Smooth muscle cell (in vitro differentiated cells): ENCODE measurements at regions not wholly inside any gene's neighbourhood (a gene's known extent, or its start where the extent isn't known, plus 50 kb on each side); places are given as distances from the start of the nearest gene placed in this dataset.
"Not testable (repeated sequence)": the region's sequence is repeated elsewhere in the genome, so short reads cannot be mapped to it uniquely, and the experiment has no call there.

ENCODE experiments used
- DNase-seq: peaks from one replicate; lab custom pipeline; 2025; ENCODE audit not compliant: unreplicated experiment; lab: John Stamatoyannopoulos, UW
- H2AFZ ChIP-seq: fragments of 200-600 bp; sonication (generic); 2 replicates; pipeline ENCODE4 v1.6.0; 2016; ENCODE audit warnings: antibody characterized with exemption, low read depth, mild to moderate bottlenecking
- H3F3A ChIP-seq: fragments of 200-600 bp; sonication (generic); 2 replicates; pipeline ENCODE4 v1.6.0; 2017; ENCODE audit warnings: antibody characterized with exemption, low read depth
- H3K27ac ChIP-seq: fragments of 200-600 bp; sonication (generic); 2 replicates; pipeline ENCODE4 v1.5.1; 2016; ENCODE audit warnings: low read depth, mild to moderate bottlenecking
- H3K27me3 ChIP-seq: fragments of 200-600 bp; sonication (generic); 2 replicates; pipeline ENCODE4 v1.6.1; 2016; ENCODE audit warnings: low read depth, mild to moderate bottlenecking
- H3K36me3 ChIP-seq: fragments of 200-600 bp; sonication (generic); 2 replicates; pipeline ENCODE4 v1.5.1; 2016; ENCODE audit warnings: low read depth
- H3K4me1 ChIP-seq: fragments of 200-600 bp; sonication (generic); 2 replicates; pipeline ENCODE4 v1.5.1; 2016; ENCODE audit warnings: low read depth
- H3K4me2 ChIP-seq: fragments of 200-600 bp; sonication (generic); 2 replicates; pipeline ENCODE4 v1.6.0; 2016; ENCODE audit warnings: mild to moderate bottlenecking
- H3K4me3 ChIP-seq: fragments of 200-600 bp; sonication (generic); 2 replicates; pipeline ENCODE4 v1.5.1; 2016; ENCODE audit warnings: mild to moderate bottlenecking
- H3K79me2 ChIP-seq: fragments of 200-600 bp; sonication (generic); 2 replicates; pipeline ENCODE4 v1.6.0; 2016; ENCODE audit warnings: low read depth, mild to moderate bottlenecking
- H3K9ac ChIP-seq: fragments of 200-600 bp; sonication (generic); 2 replicates; pipeline ENCODE4 v1.6.0; 2016; ENCODE audit warnings: low read depth
- H3K9me3 ChIP-seq: fragments of 200-600 bp; sonication (generic); replicated peaks from 2 replicates; pipeline ENCODE4 v1.5.1; 2016; ENCODE audit warnings: low read depth
- H4K20me1 ChIP-seq: fragments of 200-600 bp; sonication (generic); 2 replicates; pipeline ENCODE4 v1.6.0; 2016; ENCODE audit warnings: low read depth
- CTCF ChIP-seq: fragments of 200-600 bp; sonication (generic); IDR thresholded peaks from 2 replicates; pipeline ENCODE4 v1.5.1; 2017; ENCODE audit warnings: borderline replicate concordance, mild to moderate bottlenecking, antibody characterized with exemption; ENCODE audit not compliant: insufficient read depth, poor library complexity, severe bottlenecking
- WGBS: methylation state at CpG from one replicate; pipeline ENCODE4 v1.1.7; 2016; ENCODE audit warnings: low lambda C conversion rate; 5-methylcytosine and 5-hydroxymethylcytosine counted together

GRCh38 chr5:56298336-56299090, 65.4 kb upstream of the ANKRD55 start:
- Histone ChIP-seq H3K4me2 (no peak overlapping the region), H3K27ac (no peak overlapping the region), H4K20me1 (no peaks in the 10 kb centered on the region), H3K4me3 (no peak overlapping the region), H3K4me1 (no peaks in the 10 kb centered on the region), H3F3A (no peaks in the 10 kb centered on the region), H3K9me3 (no peaks in the 10 kb centered on the region), H3K36me3 (no peaks in the 10 kb centered on the region), H3K9ac (no peak overlapping the region), H3K79me2 (no peaks in the 10 kb centered on the region), H2AFZ (no peak overlapping the region), H3K27me3 (no peaks in the 10 kb centered on the region)
- no peak for TF ChIP-seq CTCF
- 84% methylated on average over 8 of the region's 8 CpGs for WGBS
- DNase-seq, result no peak

DNA sequence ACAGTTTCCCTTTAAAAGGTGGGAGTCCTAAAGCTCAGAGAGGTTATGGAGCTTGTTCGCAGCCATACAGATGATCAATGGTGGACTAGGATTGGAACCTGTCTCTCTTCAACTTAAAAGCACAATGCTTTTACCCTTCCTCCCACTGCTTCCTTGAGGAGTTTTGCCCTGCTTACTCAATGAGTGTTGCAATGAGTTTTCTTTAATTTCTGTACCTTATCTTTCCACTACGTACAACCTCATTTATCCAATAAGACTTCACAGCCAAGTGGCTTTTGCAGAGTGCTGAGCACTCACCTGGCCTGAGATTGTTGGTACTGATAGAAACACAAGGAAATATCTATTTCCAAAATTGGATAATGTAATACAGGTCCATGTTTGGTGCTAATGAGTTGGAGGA, 64.7 kb upstream of the ANKRD55 start:
- H2AFZ ChIP-seq, result no peak overlapping the region
- 37% methylated on average over 2 of the region's 2 CpGs for WGBS
- H3K9me3 ChIP-seq, result no peaks in the 10 kb centered on the region
- no peak overlapping the region for H3K9ac ChIP-seq
- H3K4me3 ChIP-seq, result no peak overlapping the region
- no peak overlapping the region for H3K4me2 ChIP-seq
- H3K36me3 ChIP-seq, result no peaks in the 10 kb centered on the region
- DNase-seq, result no peak
- H3K27me3 ChIP-seq, result no peaks in the 10 kb centered on the region
- no peaks in the 10 kb centered on the region for H3F3A ChIP-seq
- no peaks in the 10 kb centered on the region for H3K4me1 ChIP-seq
- no peaks in the 10 kb centered on the region for H4K20me1 ChIP-seq
- no peaks in the 10 kb centered on the region for H3K79me2 ChIP-seq
- no peak overlapping the region for H3K27ac ChIP-seq
- TF ChIP-seq CTCF, result no peak

- not testable (repeated sequence) for H3K4me1 ChIP-seq, H3K4me2 ChIP-seq, H3F3A ChIP-seq, H3K4me3 ChIP-seq, DNase-seq, H3K79me2 ChIP-seq, H4K20me1 ChIP-seq, H3K9ac ChIP-seq, H2AFZ ChIP-seq, H3K27me3 ChIP-seq, H3K27ac ChIP-seq, H3K36me3 ChIP-seq, H3K9me3 ChIP-seq
- WGBS, result 95% methylated on average over 11 of the region's 23 CpGs
These were observed 62.2 kb upstream of the ANKRD55 start for GRCh38 chr5:56295311-56295710.

- no peaks in the 10 kb centered on the region for H3K27me3 ChIP-seq
- H3K9ac ChIP-seq, result no peak overlapping the region
- H3K9me3 ChIP-seq, result no peaks in the 10 kb centered on the region
- TF ChIP-seq CTCF, result no peak
- no peak overlapping the region for H3K4me3 ChIP-seq
- no peak overlapping the region for H2AFZ ChIP-seq
- H3F3A ChIP-seq, result no peaks in the 10 kb centered on the region
- no peaks in the 10 kb centered on the region for H3K36me3 ChIP-seq
- no peaks in the 10 kb centered on the region for H3K4me1 ChIP-seq
- no peaks in the 10 kb centered on the region for H4K20me1 ChIP-seq
- no peak overlapping the region for H3K4me2 ChIP-seq
- H3K79me2 ChIP-seq, result no peaks in the 10 kb centered on the region
- 88% methylated on average over 2 of the region's 2 CpGs for WGBS
- no peak overlapping the region for H3K27ac ChIP-seq
- no peak for DNase-seq
These were observed 61.2 kb upstream of the ANKRD55 start for GRCh38 chr5:56294354-56294753.

GRCh38 chr5:56292874-56293273, 59.7 kb upstream of the ANKRD55 start:
- DNase-seq, H3K36me3 ChIP-seq, H3K9me3 ChIP-seq, H3K4me2 ChIP-seq, H3K4me3 ChIP-seq, H2AFZ ChIP-seq, H3K27ac ChIP-seq, H3K27me3 ChIP-seq, H4K20me1 ChIP-seq, H3K9ac ChIP-seq, H3K79me2 ChIP-seq, H3F3A ChIP-seq, H3K4me1 ChIP-seq: not testable (repeated sequence)
- 91% methylated on average over 2 of the region's 2 CpGs for WGBS
